ENCODE measurements at regions not wholly inside any gene's neighbourhood (a gene's known extent, or its start where the extent isn't known, plus 50 kb on each side); places are given as distances from the start of the nearest gene placed in this dataset.

DNA sequence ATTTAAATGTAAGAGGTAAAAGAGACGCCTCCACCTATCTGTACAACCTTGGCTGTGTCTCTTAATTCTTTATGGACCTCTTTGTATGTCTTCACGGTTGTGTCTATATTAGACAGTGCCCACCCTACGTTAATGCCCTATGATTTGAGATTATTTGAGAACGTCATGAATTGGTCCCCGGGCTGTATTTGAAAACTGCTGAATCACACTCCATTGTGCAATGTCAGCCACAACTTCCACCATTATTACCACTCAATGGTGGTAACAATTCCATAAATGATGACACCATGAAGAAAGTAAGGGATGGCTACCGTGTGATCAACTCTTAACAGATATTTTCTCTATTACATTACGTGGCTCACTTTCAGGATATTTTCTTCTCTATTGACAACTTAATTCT is 182.4 kb upstream of the RBFOX1 start:
- TF ChIP-seq CTCF (IDR thresholded peaks at IDR 0.05; ENCODE audit: extremely low read depth in 1 of 2, insufficient read depth in 1 of 2, low read depth in 1 of 2, low read length in 2 of 2), result no peak
- TF ChIP-seq POLR2A (IDR thresholded peaks at IDR 0.05; ENCODE audit: low read depth, low read length), result no peak
- TF ChIP-seq EZH2 (IDR thresholded peaks at IDR 0.05; ENCODE audit: borderline replicate concordance, low read depth, low read length, severe bottlenecking), result no peak
- TF ChIP-seq POLR2AphosphoS5 (IDR thresholded peaks at IDR 0.05; ENCODE audit: insufficient read depth, low read depth, low read length), result no peak
- no peak for TF ChIP-seq MAX (IDR thresholded peaks at IDR 0.05; ENCODE audit: insufficient read depth, insufficient read length)
- no peak for TF ChIP-seq MYC (IDR thresholded peaks at IDR 0.05; ENCODE audit: low read depth, low read length)
